Breast epithelium (tissue), 4 donors: ENCODE measurements at regions not wholly inside any gene's neighbourhood (a gene's known extent, or its start where the extent isn't known, plus 50 kb on each side); places are given as distances from the start of the nearest gene placed in this dataset.

Source experiments
- DNase-seq, 2 donors: peaks; one replicate each; pipeline ENCODE4 v3.0.0-alpha.2; 2019; ENCODE audit warnings: low spot score in 2 of 2
- H3K27ac ChIP-seq, 2 donors: fragments of 200-600 bp; sonication (generic) in 1 of 2; one replicate each; pipeline ENCODE4 v1.5.1; 2016 to 2019; ENCODE audit warnings: mild to moderate bottlenecking in 1 of 2
- H3K27me3 ChIP-seq, 2 donors: fragments of 200-600 bp; sonication (generic) in 1 of 2; one replicate each; pipeline versions ENCODE4 v1.5.1 to v1.6.0; 2017 to 2019; ENCODE audit warnings: control low read depth in 1 of 2, mild to moderate bottlenecking in 1 of 2
- H3K36me3 ChIP-seq: fragments of 200-600 bp; one replicate; pipeline ENCODE4 v1.5.1; 2019
- H3K4me1 ChIP-seq, 2 donors: fragments of 200-600 bp; sonication (generic); one replicate each; pipeline ENCODE4 v1.5.1; 2016 to 2019; ENCODE audit warnings: control low read depth in 1 of 2
- H3K4me3 ChIP-seq, 3 donors: fragments of 200-600 bp; sonication (generic); 1 replicate in 2 of 3; 2 replicates in 1 of 3; pipeline ENCODE4 v1.5.1; 2016 to 2019; ENCODE audit warnings: mild to moderate bottlenecking in 3 of 3, moderate library complexity in 2 of 3
- H3K9me3 ChIP-seq, 2 donors: fragments of 200-600 bp; sonication (generic) in 1 of 2; one replicate each; pipeline ENCODE4 v1.5.1; 2016 to 2019; ENCODE audit warnings: control low read depth in 1 of 2
- POLR2A ChIP-seq: fragments of 450-650 bp; IDR thresholded peaks from one replicate; pipeline ENCODE4 v1.6.1; 2016; ENCODE audit warnings: antibody characterized with exemption, mild to moderate bottlenecking, moderate library complexity
- POLR2AphosphoS5 ChIP-seq, 3 donors: sonication (generic); formaldehyde crosslinking; IDR thresholded peaks; one replicate each; pipeline ENCODE4 v1.6.1; 2017; ENCODE audit warnings: antibody characterized with exemption in 3 of 3
- intact Hi-C: fragments of 100-400 bp; cut with DNase I; formaldehyde crosslinking; loops from one replicate; pipeline ENCODE4 v1.15.1; 2023; ENCODE audit warnings: low total_unique reads
- TF ChIP-seq, protein P1 (sequence below), 3 donors: fragments of 450-650 bp; IDR thresholded peaks; one replicate each; pipeline ENCODE4 v1.5.1; 2016 to 2017; ENCODE audit warnings: antibody characterized with exemption in 3 of 3, mild to moderate bottlenecking in 3 of 3, moderate library complexity in 3 of 3

GRCh38 chr13:73732350-73732749, 401.9 kb downstream of the KLF12 start:
- no peaks in the 10 kb centered on the region for H3K27me3 ChIP-seq
- no peak overlapping the region for H3K27ac ChIP-seq
- H3K4me1 ChIP-seq: no peaks in the 10 kb centered on the region
- H3K9me3 ChIP-seq: no peaks in the 10 kb centered on the region
- H3K36me3 ChIP-seq: no peaks in the 10 kb centered on the region
- DNase-seq: no peak
- intact Hi-C loops: no loop called here
- TF ChIP-seq POLR2A (no peak), POLR2AphosphoS5 (IDR thresholded peaks at IDR 0.05) (no peak)
- TF ChIP-seq, protein P1, sequence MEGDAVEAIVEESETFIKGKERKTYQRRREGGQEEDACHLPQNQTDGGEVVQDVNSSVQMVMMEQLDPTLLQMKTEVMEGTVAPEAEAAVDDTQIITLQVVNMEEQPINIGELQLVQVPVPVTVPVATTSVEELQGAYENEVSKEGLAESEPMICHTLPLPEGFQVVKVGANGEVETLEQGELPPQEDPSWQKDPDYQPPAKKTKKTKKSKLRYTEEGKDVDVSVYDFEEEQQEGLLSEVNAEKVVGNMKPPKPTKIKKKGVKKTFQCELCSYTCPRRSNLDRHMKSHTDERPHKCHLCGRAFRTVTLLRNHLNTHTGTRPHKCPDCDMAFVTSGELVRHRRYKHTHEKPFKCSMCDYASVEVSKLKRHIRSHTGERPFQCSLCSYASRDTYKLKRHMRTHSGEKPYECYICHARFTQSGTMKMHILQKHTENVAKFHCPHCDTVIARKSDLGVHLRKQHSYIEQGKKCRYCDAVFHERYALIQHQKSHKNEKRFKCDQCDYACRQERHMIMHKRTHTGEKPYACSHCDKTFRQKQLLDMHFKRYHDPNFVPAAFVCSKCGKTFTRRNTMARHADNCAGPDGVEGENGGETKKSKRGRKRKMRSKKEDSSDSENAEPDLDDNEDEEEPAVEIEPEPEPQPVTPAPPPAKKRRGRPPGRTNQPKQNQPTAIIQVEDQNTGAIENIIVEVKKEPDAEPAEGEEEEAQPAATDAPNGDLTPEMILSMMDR (IDR thresholded peaks at IDR 0.05): no peak
- H3K4me3 ChIP-seq: no peak overlapping the region

DNA sequence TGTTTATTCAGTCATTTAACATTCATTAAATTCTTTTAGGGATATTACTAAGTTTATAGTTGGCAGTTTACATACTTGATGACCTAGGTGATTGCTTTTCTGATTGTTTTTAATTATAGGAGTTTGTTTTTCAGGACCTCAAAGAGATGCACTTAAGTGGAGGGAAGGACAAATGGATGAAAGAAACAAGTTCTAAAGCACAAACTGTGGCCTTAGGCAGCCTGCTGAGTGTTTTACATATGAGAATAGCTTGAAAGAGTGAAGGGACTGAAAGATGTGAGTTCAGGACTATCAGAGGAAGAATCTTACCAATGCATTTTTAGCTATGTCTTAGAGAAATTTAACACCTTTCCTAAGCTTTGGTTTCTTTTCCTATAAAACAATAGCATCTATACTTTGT, 402.6 kb downstream of the KLF12 start:
- no peaks in the 10 kb centered on the region for H3K4me1 ChIP-seq
- intact Hi-C loops: no loop called here
- no peak for DNase-seq

GRCh38 chr13:73730014-73730413, 404.2 kb downstream of the KLF12 start:
- no peak for TF ChIP-seq POLR2AphosphoS5 (IDR thresholded peaks at IDR 0.05)
- TF ChIP-seq POLR2A: no peak
- TF ChIP-seq, protein P1 (IDR thresholded peaks at IDR 0.05): no peak
- DNase-seq: no peak
- H3K27me3 ChIP-seq: no peaks in the 10 kb centered on the region
- H3K27ac ChIP-seq: no peak overlapping the region
- no peaks in the 10 kb centered on the region for H3K36me3 ChIP-seq
- H3K4me1 ChIP-seq: no peaks in the 10 kb centered on the region
- no peaks in the 10 kb centered on the region for H3K9me3 ChIP-seq
- H3K4me3 ChIP-seq: no peak overlapping the region
- intact Hi-C loops: no loop called here

More for the DNA sequence above, 402.6 kb downstream of the KLF12 start:
- no peaks in the 10 kb centered on the region for H3K9me3 ChIP-seq
- no peak overlapping the region for H3K4me3 ChIP-seq
- TF ChIP-seq POLR2A: no peak
- TF ChIP-seq, protein P1 (IDR thresholded peaks at IDR 0.05): no peak
- TF ChIP-seq POLR2AphosphoS5 (IDR thresholded peaks at IDR 0.05): no peak
- H3K27ac ChIP-seq: no peak overlapping the region
- H3K27me3 ChIP-seq: no peaks in the 10 kb centered on the region
- no peaks in the 10 kb centered on the region for H3K36me3 ChIP-seq

- intact Hi-C loops: no loop called here
Observed at GRCh38 chr13:73729046-73729445, 405.2 kb downstream of the KLF12 start.

DNA sequence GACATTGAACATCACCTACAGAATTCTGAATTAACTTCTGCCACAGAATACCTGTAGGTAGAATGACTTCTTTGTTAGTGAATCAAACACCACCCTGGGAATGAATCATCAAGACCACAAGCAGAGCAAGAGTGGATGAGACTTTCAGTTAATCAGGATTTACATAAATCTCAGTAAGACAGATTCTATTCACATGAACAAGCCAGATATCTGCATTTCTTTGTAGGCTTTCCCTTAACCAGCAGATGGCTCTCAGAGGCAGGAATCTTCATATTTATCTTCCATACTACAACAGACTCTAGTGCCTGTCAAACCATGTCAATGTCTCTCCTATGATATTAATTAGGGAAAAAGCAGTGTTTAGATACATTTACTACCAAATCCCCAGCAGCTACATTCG, 412.1 kb downstream of the KLF12 start:
- Histone ChIP-seq H3K9me3 (no peaks in the 10 kb centered on the region), H3K4me1 (no peaks in the 10 kb centered on the region), H3K4me3 (no peak overlapping the region), H3K27me3 (no peaks in the 10 kb centered on the region), H3K36me3 (no peaks in the 10 kb centered on the region), H3K27ac (no peak overlapping the region)
- no peak for DNase-seq
- TF ChIP-seq POLR2A (no peak), POLR2AphosphoS5 (IDR thresholded peaks at IDR 0.05) (no peak)
- TF ChIP-seq, protein P1 (IDR thresholded peaks at IDR 0.05): no peak
- intact Hi-C loops: no loop called here

More at GRCh38 chr13:73729046-73729445, 405.2 kb downstream of the KLF12 start:
- Histone ChIP-seq H3K27me3 (no peaks in the 10 kb centered on the region), H3K4me3 (no peak overlapping the region), H3K9me3 (no peaks in the 10 kb centered on the region), H3K36me3 (no peaks in the 10 kb centered on the region), H3K27ac (no peak overlapping the region), H3K4me1 (no peaks in the 10 kb centered on the region)
- no peak for DNase-seq
- TF ChIP-seq POLR2AphosphoS5 (IDR thresholded peaks at IDR 0.05) (no peak), POLR2A (no peak)
- TF ChIP-seq, protein P1 (IDR thresholded peaks at IDR 0.05): no peak
